ENCODE measurements at regions not wholly inside any gene's neighbourhood (a gene's known extent, or its start where the extent isn't known, plus 50 kb on each side); places are given as distances from the start of the nearest gene placed in this dataset.

DNA sequence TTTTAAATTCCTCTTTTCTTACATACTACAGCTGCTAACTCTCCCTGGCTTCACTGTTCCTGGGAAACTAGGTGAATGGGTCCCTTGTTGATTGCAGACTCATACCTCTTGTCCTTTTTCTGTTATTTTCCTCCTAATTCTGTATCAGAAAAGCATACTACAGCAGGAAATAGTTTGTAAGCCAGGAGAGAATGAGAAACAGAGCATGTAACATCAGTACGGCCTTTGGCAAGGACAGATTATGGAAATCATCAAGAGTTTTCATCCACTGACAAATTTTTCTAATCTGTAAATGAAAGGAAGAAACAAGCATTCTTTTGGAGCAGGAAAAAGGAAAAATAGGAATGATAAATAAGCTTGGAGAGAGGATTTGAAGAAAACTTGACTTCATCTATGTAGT lies 239.2 kb downstream of the ANTXR2 start:
- TF ChIP-seq POLR2AphosphoS5 (IDR thresholded peaks at IDR 0.05; ENCODE audit: low read depth, low read length) (no peak), POLR2A (IDR thresholded peaks at IDR 0.05; ENCODE audit: low read depth, low read length) (no peak)
